ENCODE measurements at regions not wholly inside any gene's neighbourhood (a gene's known extent, or its start where the extent isn't known, plus 50 kb on each side); places are given as distances from the start of the nearest gene placed in this dataset.

DNA sequence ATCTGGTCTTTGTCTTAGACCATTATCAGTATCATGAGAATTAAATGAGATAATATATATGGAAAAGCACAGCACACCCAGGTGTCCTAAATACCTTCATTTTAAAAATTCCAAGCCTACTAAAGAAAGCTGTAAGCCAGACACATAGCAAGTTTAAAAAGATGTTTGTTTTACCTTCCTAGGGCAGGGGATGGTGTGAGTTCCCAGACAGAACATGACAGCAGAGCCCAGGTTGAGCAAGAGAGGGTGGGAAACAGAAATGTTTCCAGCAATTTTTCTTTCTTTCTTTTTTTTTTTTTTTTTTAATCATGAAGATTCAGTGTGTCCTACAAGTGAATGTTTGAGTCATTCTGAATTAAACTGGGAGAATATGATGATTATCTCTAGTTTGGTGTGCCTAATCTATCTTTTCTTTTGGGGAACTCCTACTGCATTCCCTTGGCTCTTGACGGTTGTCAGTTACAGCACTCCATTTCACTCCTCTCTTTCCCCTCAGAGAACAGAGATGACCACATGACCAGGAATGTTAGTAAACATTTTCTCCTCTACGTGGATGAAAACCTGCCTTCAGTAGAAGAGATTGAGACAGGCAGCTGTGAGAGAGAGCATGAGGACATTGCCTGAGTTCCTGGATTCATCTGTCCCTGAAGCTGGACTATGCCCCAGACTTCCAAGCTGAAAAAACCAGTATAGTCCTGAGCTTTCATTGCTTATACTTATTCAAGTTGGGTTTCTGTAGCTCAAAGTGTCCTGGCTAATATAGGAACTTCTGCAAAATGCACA lies 54.5 kb upstream of the ARL14 start:
- no peak for DNase-seq

DNA sequence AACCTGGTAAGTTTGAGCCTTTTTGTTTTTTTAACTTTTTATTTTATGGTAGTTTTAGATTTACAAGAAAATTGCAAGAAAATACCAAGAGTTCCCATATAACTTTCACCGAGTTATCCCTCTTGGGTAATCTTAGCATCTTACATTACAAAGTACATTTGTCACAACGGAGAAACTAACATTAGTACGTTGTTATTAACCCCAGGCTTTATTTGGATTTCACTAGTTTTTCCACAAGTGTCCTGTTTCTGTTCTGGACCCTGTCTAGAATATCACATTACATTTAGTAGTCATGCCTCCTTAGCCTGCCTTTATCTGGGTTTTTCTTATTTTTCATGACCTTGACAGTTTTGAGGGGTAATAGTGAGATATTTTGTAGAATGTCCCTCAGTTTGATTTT lies 53.5 kb upstream of the KPNA4 start:
- DNase-seq = no peak

DNA sequence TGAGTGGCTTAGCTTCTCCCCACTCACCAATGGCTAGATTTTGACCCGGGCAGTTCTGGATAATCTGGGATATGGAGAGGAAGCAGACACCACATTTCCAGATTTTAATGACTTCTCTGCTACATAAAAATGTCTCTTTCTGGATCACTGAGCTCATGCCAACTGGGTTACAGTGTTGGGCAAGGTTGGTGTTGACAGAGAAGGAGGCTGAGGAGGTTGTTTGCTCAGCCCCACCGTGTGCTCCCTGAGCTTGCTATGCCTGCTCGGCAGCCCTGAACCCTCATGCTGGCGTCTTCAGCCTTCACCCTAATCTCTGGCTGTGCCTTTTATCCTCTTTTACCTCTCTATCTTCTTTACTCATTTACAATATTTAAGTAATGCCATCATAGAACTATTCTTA lies 53.0 kb upstream of the KPNA4 start:
- no peak for DNase-seq

DNA sequence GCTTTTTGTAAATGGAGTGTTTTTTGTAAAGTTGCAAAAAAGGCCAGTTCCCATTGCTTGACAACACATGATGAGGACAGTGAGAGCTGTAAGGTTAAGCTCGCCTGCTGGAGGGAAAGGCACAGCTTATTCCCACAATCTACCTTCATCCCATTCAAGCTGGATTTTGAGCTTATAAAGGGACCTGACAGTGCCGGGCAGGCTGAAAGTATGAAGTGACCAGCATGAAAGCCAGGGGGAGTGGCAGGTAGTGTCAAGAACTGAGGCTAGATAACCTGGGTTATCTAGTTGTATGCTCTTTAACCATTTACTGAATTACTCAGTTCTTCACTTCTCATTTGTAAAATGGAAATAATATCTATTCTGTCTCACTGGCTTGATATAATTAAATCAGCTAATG lies 52.3 kb upstream of the KPNA4 start:
- DNase-seq = peak; percentile 33

DNA sequence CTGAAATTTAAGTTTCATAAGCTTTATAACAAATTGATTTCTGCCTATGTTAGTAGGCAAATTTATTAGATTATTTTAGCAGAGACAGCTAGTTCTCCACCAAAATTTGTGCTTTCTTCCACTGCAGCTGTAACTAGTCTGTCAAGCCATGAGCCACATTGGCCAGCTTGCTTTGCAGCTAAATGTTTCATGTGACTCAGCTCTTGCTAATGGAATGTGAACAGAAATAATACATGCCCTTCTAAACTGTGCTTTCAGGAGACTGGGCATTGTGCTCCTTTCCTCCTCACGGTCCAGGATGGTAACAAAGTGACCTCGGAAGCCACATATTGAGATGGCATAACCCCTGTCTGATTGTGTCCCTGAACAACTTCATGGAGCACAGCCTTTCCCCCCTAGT lies 51.3 kb upstream of the KPNA4 start:
- DNase-seq = no peak

DNA sequence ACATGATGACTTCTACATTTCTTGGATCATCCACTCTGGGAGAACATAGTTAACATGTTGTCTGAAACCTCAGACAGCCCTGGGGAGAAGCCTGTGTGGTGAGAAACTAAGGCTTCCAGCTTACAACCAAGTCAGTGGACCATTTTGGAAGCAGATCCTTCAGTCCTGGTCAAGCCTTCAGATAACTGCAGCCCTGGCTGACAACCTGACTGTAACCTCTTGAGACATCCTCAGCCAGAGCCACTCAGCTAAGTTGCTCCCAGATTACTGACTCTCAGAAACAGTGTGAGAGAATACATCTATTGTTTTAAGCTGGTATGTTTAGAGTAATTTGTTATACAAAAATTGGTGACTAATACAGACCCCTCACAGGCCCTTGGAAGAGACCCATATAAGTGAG lies 50.9 kb upstream of the KPNA4 start:
- no peak for DNase-seq

Data from NCI-H82 (cell line).